GM12874 (cell line): ENCODE measurements at regions not wholly inside any gene's neighbourhood (a gene's known extent, or its start where the extent isn't known, plus 50 kb on each side); places are given as distances from the start of the nearest gene placed in this dataset.

Source experiments
- TF ChIP-seq, protein P1 (sequence below): IDR thresholded peaks from 2 replicates; pipeline ENCODE4 v1.5.1; 2011; ENCODE audit warnings: low read depth, mild to moderate bottlenecking, control low read depth, low read length, moderate library complexity; ENCODE audit not compliant: insufficient read depth

DNA sequence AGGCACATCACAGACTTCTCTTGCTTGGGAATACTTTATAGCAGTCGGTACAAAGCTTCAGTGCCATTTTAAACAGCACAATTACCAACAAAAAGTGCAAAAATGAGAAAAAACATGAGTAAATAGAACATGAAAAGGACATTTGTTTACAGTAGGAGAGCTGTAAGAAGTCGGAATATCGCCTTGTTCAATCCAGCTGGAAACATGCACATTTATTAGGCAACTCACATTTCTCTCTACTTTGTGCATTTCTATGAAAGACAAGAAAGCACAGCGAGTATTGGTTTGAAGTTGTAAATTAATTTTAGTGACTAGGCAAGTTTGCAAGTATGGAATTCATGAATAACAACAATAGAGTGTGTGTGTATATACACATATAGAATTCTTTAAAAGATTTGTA, 484.7 kb downstream of the DACH1 start:
- TF ChIP-seq, protein P1, sequence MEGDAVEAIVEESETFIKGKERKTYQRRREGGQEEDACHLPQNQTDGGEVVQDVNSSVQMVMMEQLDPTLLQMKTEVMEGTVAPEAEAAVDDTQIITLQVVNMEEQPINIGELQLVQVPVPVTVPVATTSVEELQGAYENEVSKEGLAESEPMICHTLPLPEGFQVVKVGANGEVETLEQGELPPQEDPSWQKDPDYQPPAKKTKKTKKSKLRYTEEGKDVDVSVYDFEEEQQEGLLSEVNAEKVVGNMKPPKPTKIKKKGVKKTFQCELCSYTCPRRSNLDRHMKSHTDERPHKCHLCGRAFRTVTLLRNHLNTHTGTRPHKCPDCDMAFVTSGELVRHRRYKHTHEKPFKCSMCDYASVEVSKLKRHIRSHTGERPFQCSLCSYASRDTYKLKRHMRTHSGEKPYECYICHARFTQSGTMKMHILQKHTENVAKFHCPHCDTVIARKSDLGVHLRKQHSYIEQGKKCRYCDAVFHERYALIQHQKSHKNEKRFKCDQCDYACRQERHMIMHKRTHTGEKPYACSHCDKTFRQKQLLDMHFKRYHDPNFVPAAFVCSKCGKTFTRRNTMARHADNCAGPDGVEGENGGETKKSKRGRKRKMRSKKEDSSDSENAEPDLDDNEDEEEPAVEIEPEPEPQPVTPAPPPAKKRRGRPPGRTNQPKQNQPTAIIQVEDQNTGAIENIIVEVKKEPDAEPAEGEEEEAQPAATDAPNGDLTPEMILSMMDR: no peak

- TF ChIP-seq, protein P1: no peak
Measured at GRCh38 chr13:71380191-71380590, 486.8 kb downstream of the DACH1 start.

DNA sequence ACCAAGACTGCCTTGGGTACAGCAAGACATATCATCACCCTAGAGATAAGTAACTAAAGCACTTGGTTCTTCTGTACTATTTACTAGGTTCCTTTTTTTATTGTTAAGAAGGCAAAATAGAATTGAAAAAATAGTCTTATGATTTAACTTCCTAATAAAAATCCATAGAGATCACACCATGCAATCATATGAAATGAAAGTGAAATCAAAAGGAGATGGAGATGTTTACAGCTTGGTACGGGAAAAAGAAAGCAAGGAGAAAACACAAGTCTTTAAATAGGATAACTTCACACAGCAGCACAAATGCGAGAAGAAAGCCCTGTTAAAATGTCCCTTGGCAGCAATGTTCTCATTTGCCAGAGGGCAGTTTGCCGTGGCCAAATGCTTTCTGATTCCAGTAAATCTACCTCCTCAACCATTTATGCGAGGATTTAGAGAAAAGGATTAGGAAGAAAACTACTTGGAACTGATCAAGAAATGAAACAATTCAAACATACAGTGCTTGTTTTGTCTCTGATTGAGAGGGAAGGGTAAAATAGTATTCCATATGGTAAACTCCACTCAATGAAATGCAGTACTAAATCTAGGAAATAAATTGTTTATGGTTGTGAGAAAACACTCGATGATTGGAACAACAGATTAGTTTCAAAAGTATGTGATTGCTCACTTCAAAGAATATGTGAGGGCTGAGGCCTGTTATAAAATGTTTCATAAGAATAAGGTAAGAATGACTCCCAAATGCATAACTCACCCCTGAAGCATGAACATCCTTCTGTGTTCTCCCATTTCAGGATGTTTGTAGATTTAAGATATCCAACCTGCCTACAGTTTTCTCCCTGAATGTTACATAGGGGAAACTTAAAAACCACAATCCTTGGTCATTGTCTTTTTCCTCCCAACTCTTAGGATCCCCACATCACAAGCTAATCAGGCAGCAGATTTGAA, 487.8 kb downstream of the DACH1 start:
- TF ChIP-seq, protein P1: no peak

DNA sequence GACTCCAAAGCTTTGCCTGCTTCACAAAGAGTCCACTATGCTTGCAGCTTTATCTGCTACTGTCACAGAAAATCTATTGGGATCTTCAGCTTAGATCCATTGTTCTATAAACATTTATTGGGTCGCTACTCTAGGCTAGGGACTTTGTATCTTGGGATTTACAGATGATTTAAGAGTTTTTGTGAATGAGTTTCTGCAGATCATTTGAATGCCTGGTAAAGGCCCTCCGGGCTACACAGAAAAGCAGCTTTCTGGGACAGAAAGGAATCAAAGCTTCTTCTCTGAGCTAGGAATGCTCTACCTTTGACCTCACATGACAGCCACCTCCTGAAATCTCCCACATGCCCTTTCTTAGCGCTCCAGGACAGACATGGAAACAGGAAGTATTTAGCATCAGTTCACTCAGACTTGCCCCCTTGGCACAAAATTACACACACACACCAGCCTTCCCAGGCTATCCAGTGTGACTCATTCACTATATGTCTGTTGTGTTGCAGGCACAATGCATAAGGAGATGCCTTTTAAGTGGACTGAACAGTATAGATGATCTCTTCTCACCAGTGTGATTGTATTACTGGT, 492.4 kb downstream of the DACH1 start:
- TF ChIP-seq, protein P1: no peak

GRCh38 chr13:71368336-71368735, 498.7 kb downstream of the DACH1 start:
- TF ChIP-seq, protein P1: no peak

DNA sequence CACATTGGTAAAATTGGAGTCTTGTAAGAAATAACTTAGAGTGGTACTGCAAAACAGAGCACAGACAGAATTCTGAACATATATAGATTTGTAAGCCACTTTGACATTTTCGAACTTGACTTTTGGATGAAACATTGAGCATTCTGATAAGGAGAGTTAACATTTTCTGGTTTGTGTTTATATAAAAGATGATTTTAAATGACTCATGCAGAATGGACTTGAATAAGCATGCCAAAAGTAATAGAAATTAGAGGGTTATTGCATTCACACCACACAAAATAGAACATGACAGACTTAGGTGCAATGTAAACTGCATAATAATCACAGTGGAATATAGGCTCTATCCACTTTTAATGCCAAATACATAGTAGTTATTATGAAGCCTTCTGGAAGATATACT, 507.0 kb downstream of the DACH1 start:
- TF ChIP-seq, protein P1: no peak

- TF ChIP-seq, protein P1: no peak
Measured at GRCh38 chr13:71359641-71360040, 507.4 kb downstream of the DACH1 start.
